Common myeloid progenitor, CD34-positive (primary cell): ENCODE measurements at regions not wholly inside any gene's neighbourhood (a gene's known extent, or its start where the extent isn't known, plus 50 kb on each side); places are given as distances from the start of the nearest gene placed in this dataset.
"Not testable (repeated sequence)": the region's sequence is repeated elsewhere in the genome, so short reads cannot be mapped to it uniquely, and the experiment has no call there.

ENCODE experiments used
- CTCF ChIA-PET: fragments of 350-600 bp; sonication (Branson Sonifier 250); formaldehyde crosslinking; loops from one replicate; lab custom pipeline; 2021; ENCODE audit warnings: antibody characterized with exemption; lab: Charles Lee
- POLR2A ChIA-PET: fragments of 350-600 bp; sonication (Branson Sonifier 250); formaldehyde crosslinking; loops from one replicate; lab custom pipeline; 2021; ENCODE audit warnings: antibody characterized with exemption; lab: Charles Lee
- DNase-seq, 3 donors: peaks; one replicate each; pipeline versions ENCODE4 v3.0.0 to v3.0.0-alpha.2; 2013
- H3K27ac ChIP-seq, 2 experiments: 1 replicate in 1 of 2; 2 replicates in 1 of 2; pipeline ENCODE4 v1.7.0; 2013; ENCODE audit warnings: inconsistent platforms in 2 of 2, low read length in 2 of 2, mild to moderate bottlenecking in 2 of 2, low read depth in 1 of 2, moderate library complexity in 1 of 2; ENCODE audit not compliant: severe bottlenecking in 2 of 2, insufficient read depth in 1 of 2, poor library complexity in 1 of 2
- H3K27me3 ChIP-seq, 5 experiments: replicated peaks in 2 of 5; 1 replicate in 3 of 5; 2 replicates in 2 of 5; pipeline versions ENCODE4 v1.6.1 to v1.7.0; 2013; ENCODE audit warnings: low read length in 4 of 5, mild to moderate bottlenecking in 2 of 5, moderate library complexity in 2 of 5, inconsistent platforms in 1 of 5; ENCODE audit not compliant: insufficient read depth in 5 of 5, control insufficient read depth in 4 of 5
- H3K36me3 ChIP-seq, 4 experiments: 1 replicate in 2 of 4; 2 replicates in 2 of 4; pipeline versions ENCODE4 v1.6.1 to v1.7.0; 2013; ENCODE audit warnings: low read length in 3 of 4, control low read depth in 1 of 4, mild to moderate bottlenecking in 1 of 4; ENCODE audit not compliant: control insufficient read depth in 4 of 4, insufficient read depth in 4 of 4
- H3K4me1 ChIP-seq, 4 experiments: 1 replicate in 3 of 4; 2 replicates in 1 of 4; pipeline versions ENCODE4 v1.6.1 to v1.7.1; 2013; ENCODE audit warnings: low read length in 3 of 4, mild to moderate bottlenecking in 3 of 4, control low read depth in 1 of 4, inconsistent platforms in 1 of 4, moderate library complexity in 1 of 4; ENCODE audit not compliant: control insufficient read depth in 4 of 4, insufficient read depth in 4 of 4; ENCODE audit errors: control extremely low read depth in 1 of 4
- H3K4me3 ChIP-seq, 7 experiments: 1 replicate in 4 of 7; 2 replicates in 3 of 7; pipeline versions ENCODE4 v1.5.1 to v1.7.0; 2013; ENCODE audit warnings: mild to moderate bottlenecking in 7 of 7, low read length in 6 of 7, moderate library complexity in 6 of 7, inconsistent platforms in 2 of 7, low read depth in 2 of 7, control low read depth in 1 of 7; ENCODE audit not compliant: insufficient read depth in 4 of 7, control insufficient read depth in 1 of 7; ENCODE audit errors: extremely low read depth in 1 of 7
- H3K9me3 ChIP-seq, 5 experiments: 1 replicate in 4 of 5; 2 replicates in 1 of 5; pipeline versions ENCODE4 v1.6.1 to v1.7.1; 2013; ENCODE audit warnings: low read length in 4 of 5, mild to moderate bottlenecking in 2 of 5, inconsistent platforms in 1 of 5, low read depth in 1 of 5, moderate library complexity in 1 of 5; ENCODE audit not compliant: control insufficient read depth in 4 of 5, insufficient read depth in 2 of 5; ENCODE audit errors: control extremely low read depth in 1 of 5
- WGBS: methylation state at CpG from one replicate; pipeline ENCODE4 v1.1.5; 2013; ENCODE audit not compliant: insufficient coverage; 5-methylcytosine and 5-hydroxymethylcytosine counted together

DNA sequence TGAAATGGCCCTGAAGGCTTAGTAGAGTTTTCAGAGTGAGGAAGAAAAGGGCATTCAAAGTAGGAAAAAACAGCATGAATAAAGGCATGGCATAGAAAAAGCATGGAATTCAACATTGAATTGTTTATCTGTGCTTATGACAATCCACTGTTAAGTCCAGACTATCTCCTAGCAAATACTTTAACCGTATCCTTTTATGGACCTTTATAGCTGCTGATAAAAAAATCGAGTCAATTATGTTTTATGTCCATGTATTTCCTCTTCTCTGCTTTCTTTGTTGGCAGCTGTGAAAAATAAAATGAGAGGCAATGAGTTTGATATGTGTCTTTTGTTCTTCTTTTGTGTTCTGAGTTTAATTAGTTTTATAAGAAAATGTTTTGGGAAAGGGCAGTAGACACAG lies 70.4 kb downstream of the TDRD15 start:
- Histone ChIP-seq H3K36me3 (no peaks in the 10 kb centered on the region), H3K4me1 (no peaks in the 10 kb centered on the region), H3K27ac (no peak overlapping the region), H3K9me3 (no peaks in the 10 kb centered on the region), H3K27me3 (no peaks in the 10 kb centered on the region), H3K4me3 (no peak overlapping the region)
- DNase-seq = no peak
- WGBS = 72% methylated on average over 2 of the region's 2 CpGs
- ChIA-PET CTCF (interaction anchor here (0.7 to 1.2 kb wide), 2 partner anchors 11 to 123 kb away, joined by 3 read pairs; no protein-coding TSS in a partner anchor), POLR2A (no interaction called here)

DNA sequence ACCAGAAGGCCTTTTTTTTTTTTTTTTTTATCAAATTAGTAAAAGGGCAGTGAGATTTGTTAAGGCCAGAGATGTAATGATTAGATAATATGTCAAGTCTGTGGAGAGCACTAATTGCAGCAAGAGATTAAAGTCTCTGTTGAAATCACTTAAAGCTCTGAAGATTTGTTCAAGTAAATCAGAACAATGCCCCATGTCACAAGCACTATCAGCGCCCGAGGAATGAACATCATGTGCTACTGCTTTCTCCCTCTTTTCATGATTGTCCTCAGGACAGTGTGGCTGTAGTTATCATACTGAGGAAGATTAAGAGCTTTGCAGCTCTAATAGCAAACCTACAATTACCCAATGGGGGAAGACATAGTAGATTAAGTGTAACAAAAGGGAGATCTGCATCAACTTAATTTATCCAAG lies 71.1 kb downstream of the TDRD15 start:
- H3K27me3 ChIP-seq = no peaks in the 10 kb centered on the region
- CTCF ChIA-PET = no interaction called here
- H3K9me3 ChIP-seq = no peaks in the 10 kb centered on the region
- H3K4me1 ChIP-seq = no peaks in the 10 kb centered on the region
- POLR2A ChIA-PET = no interaction called here
- WGBS = no CpG with 5 or more reads among the region's 2 CpGs
- no peaks in the 10 kb centered on the region for H3K36me3 ChIP-seq
- no peak overlapping the region for H3K4me3 ChIP-seq
- no peak for DNase-seq
- no peak overlapping the region for H3K27ac ChIP-seq

DNA sequence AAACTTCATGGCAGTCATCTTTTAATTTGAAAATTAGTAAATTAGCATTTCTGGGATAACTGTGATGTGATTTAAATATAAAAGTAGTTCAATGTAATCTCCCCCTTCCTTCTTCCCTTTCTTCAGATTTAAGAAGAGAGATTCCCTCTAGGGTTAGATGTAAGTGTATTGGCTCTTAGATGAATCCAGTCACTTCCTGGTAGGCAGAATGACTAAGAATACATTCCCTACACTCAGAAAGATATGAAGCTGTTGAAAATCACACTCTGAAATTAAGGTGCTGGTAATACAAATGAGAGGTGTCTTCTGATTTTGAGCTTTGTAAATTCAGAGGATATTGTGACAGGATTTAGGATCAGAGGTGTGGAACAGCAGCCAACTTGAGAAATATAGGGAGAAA lies 71.6 kb downstream of the TDRD15 start:
- Histone ChIP-seq H3K27ac (no peak overlapping the region), H3K4me1 (no peaks in the 10 kb centered on the region), H3K27me3 (no peaks in the 10 kb centered on the region), H3K4me3 (no peak overlapping the region), H3K36me3 (no peaks in the 10 kb centered on the region), H3K9me3 (no peaks in the 10 kb centered on the region)
- CTCF ChIA-PET = no interaction called here
- no peak for DNase-seq
- POLR2A ChIA-PET = no interaction called here

DNA sequence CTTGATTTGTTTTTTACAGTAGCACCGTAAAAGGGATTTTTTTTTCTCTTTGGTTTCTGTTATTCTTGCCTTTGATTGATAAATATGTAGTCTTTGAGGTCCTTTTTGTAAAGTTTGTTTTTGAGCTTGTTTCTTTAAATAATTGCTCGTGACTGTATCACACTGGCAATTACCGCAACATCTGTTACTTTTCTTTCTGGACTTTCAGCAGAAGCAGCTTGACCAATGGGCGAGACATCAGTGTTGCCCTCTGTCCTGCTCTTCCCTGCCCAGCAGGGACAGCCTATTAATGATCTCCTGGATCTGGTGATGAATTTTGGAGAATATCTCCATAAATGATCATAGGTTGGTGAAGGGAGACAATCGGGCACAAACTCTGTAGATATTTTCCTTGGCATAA lies 74.9 kb downstream of the TDRD15 start:
- 94% methylated on average over 5 of the region's 5 CpGs for WGBS
- Histone ChIP-seq H3K27me3 (no peaks in the 10 kb centered on the region), H3K4me3 (no peak overlapping the region), H3K27ac (no peak overlapping the region), H3K4me1 (no peaks in the 10 kb centered on the region), H3K36me3 (no peaks in the 10 kb centered on the region), H3K9me3 (no peaks in the 10 kb centered on the region)
- DNase-seq = no peak
- ChIA-PET POLR2A (no interaction called here), CTCF (no interaction called here)

DNA sequence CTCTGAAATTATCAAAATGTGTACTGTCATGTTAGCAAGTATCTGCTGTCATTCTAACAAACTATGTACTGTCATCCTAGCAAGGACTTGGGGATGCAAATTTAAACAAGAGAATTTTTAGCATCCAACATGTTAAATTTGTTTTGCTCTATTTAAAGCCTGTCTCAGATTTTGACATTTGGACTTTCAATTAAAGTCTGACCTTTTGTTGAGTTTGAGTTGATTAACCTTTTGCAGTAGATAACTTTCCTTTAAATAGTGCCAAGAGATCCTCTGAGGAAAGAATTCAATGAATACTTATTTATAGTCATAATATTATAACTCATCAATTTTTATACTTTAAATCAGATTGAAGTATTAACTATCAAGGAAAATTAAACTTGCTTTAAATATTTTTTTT lies 80.2 kb downstream of the TDRD15 start:
- Histone ChIP-seq H3K36me3 (no peaks in the 10 kb centered on the region), H3K4me3 (no peak overlapping the region), H3K4me1 (no peaks in the 10 kb centered on the region), H3K27ac (no peak overlapping the region), H3K27me3 (peaks cover 0 to 2% (median 0%) of the 10 kb centered on the region in 5 experiments), H3K9me3 (no peaks in the 10 kb centered on the region)
- POLR2A ChIA-PET = no interaction called here
- no peak for DNase-seq
- CTCF ChIA-PET = no interaction called here

DNA sequence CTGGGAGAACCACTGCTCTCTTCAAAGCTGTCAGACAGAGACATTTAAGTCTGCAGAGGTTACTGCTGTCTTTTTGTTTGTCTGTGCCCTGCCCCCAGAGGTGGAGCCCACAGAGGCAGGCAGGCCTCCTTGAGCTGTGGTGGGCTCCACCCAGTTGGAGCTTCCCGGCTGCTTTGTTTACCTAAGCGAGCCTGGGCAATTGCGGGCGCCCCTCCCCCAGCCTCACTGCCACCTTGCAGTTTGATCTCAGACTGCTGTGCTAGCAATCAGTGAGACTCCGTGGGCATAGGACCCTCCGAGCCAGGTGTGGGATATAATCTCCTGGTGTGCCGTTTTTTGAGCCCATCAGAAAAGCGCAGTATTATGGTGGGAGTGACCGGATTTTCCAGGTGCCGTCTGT lies 90.3 kb downstream of the TDRD15 start:
- H3K4me3 ChIP-seq, H3K27me3 ChIP-seq, POLR2A ChIA-PET, CTCF ChIA-PET, H3K9me3 ChIP-seq, H3K4me1 ChIP-seq, H3K36me3 ChIP-seq, H3K27ac ChIP-seq, DNase-seq: not testable (repeated sequence)
- WGBS = no CpG with 5 or more reads among the region's 10 CpGs

DNA sequence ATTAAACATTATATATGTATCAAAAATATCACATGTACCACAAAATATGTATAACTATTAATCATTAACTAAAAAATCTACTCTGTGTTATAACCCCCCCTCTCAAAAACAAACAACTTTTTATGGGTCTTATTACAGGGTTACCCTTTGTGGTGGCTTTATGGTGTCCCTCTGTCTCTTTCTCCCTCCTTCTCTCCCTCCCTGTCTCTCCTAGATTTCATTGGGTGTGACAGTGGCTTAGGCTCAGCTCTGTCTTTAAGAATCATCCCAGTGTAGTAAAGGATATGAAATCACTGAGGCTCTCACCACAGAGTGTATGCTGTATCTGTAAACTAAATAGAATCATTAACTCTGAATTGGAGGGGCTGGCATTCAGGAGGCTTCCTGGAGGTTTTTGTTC lies 93.7 kb downstream of the TDRD15 start:
- Histone ChIP-seq H3K4me3 (no peak overlapping the region), H3K36me3 (no peaks in the 10 kb centered on the region), H3K27ac (no peak overlapping the region), H3K27me3 (no peaks in the 10 kb centered on the region), H3K4me1 (no peaks in the 10 kb centered on the region), H3K9me3 (no peaks in the 10 kb centered on the region)
- no peak for DNase-seq
- ChIA-PET POLR2A (no interaction called here), CTCF (no interaction called here)

DNA sequence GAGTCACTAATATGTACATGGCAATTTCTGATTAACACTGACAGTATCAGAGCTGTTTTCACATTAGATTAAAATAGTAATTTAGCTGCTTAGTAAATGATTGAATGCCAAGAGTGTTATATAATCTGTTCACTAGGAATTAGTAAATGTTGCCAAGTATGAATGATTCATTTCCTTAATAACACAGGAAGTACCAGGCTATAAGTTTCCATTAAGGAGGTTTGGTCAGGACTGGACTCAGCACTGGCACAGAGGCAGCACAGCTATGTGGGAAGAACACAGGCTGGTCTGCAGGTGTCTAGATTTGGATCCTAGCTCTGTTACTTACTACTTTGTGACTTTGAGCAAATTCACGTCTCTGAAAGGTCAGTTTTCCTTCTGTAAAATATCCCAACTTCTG lies 97.2 kb downstream of the TDRD15 start:
- H3K4me1 ChIP-seq = no peaks in the 10 kb centered on the region
- ChIA-PET CTCF (no interaction called here), POLR2A (no interaction called here)
- no peaks in the 10 kb centered on the region for H3K36me3 ChIP-seq
- H3K27me3 ChIP-seq = peaks cover 0 to 3% (median 0%) of the 10 kb centered on the region in 5 experiments
- no peak for DNase-seq
- no peak overlapping the region for H3K27ac ChIP-seq
- WGBS = no CpG with 5 or more reads among the region's 1 CpG
- no peak overlapping the region for H3K4me3 ChIP-seq
- no peaks in the 10 kb centered on the region for H3K9me3 ChIP-seq
